Osteoblast (primary cell): ENCODE measurements at regions not wholly inside any gene's neighbourhood (a gene's known extent, or its start where the extent isn't known, plus 50 kb on each side); places are given as distances from the start of the nearest gene placed in this dataset.

Source experiments
- DNase-seq: peaks from one replicate; pipeline ENCODE4 v3.0.0; 2011; ENCODE audit warnings: low spot score, mixed read lengths; ENCODE audit not compliant: insufficient read length; ENCODE audit errors: missing footprints
- H2AFZ ChIP-seq: 2 replicates; pipeline ENCODE4 v1.6.0; 2011; ENCODE audit warnings: mild to moderate bottlenecking, low read length
- H3K27ac ChIP-seq: 2 replicates; pipeline ENCODE4 v1.5.1; 2011; ENCODE audit warnings: mild to moderate bottlenecking, low read depth, low read length, moderate library complexity
- H3K27me3 ChIP-seq: 2 replicates; pipeline ENCODE4 v1.6.0; 2012; ENCODE audit warnings: mild to moderate bottlenecking, control low read depth, inconsistent platforms, low read length, moderate library complexity; ENCODE audit not compliant: insufficient read depth
- H3K36me3 ChIP-seq: 2 replicates; pipeline ENCODE4 v1.5.1; 2011; ENCODE audit warnings: mild to moderate bottlenecking, low read length, control low read depth, moderate library complexity; ENCODE audit not compliant: insufficient read depth
- H3K4me1 ChIP-seq: 2 replicates; pipeline ENCODE4 v1.5.1; 2011; ENCODE audit warnings: mild to moderate bottlenecking, low read length, control low read depth, moderate library complexity; ENCODE audit not compliant: insufficient read depth
- H3K4me2 ChIP-seq: 2 replicates; pipeline ENCODE4 v1.6.0; 2011; ENCODE audit warnings: mild to moderate bottlenecking, low read length; ENCODE audit not compliant: insufficient read depth
- H3K4me3 ChIP-seq: fragments of 200-600 bp; sonication (generic); 3 replicates; pipeline ENCODE4 v1.5.1; 2012; ENCODE audit warnings: mild to moderate bottlenecking, low read length, inconsistent platforms; ENCODE audit not compliant: insufficient read depth
- H3K79me2 ChIP-seq: 2 replicates; pipeline ENCODE4 v1.6.0; 2012; ENCODE audit warnings: mild to moderate bottlenecking, low read length, control low read depth, inconsistent platforms; ENCODE audit not compliant: insufficient read depth
- H3K9me3 ChIP-seq: 2 replicates; pipeline ENCODE4 v1.5.1; 2011; ENCODE audit warnings: low read depth, low read length, control low read depth
- H4K20me1 ChIP-seq: 2 replicates; pipeline ENCODE4 v1.6.0; 2012; ENCODE audit warnings: mild to moderate bottlenecking, low read length, control low read depth; ENCODE audit not compliant: insufficient read depth
- TF ChIP-seq, protein P1 (sequence below): IDR thresholded peaks from 2 replicates; pipeline ENCODE4 v1.5.1; 2011; ENCODE audit warnings: mild to moderate bottlenecking, low read depth, low read length, moderate library complexity; ENCODE audit errors: extremely low read depth

GRCh38 chr7:86155623-86156022 is 488.1 kb upstream of the GRM3 start:
- Histone ChIP-seq H3K36me3 (no peaks in the 10 kb centered on the region), H3K79me2 (no peaks in the 10 kb centered on the region), H2AFZ (no peak overlapping the region), H3K27me3 (no peaks in the 10 kb centered on the region), H3K9me3 (peaks cover 2% of the 10 kb centered on the region), H3K4me3 (no peak overlapping the region), H4K20me1 (no peaks in the 10 kb centered on the region), H3K4me2 (no peak overlapping the region), H3K27ac (no peak overlapping the region), H3K4me1 (no peaks in the 10 kb centered on the region)
- no peak for DNase-seq
- TF ChIP-seq, protein P1, sequence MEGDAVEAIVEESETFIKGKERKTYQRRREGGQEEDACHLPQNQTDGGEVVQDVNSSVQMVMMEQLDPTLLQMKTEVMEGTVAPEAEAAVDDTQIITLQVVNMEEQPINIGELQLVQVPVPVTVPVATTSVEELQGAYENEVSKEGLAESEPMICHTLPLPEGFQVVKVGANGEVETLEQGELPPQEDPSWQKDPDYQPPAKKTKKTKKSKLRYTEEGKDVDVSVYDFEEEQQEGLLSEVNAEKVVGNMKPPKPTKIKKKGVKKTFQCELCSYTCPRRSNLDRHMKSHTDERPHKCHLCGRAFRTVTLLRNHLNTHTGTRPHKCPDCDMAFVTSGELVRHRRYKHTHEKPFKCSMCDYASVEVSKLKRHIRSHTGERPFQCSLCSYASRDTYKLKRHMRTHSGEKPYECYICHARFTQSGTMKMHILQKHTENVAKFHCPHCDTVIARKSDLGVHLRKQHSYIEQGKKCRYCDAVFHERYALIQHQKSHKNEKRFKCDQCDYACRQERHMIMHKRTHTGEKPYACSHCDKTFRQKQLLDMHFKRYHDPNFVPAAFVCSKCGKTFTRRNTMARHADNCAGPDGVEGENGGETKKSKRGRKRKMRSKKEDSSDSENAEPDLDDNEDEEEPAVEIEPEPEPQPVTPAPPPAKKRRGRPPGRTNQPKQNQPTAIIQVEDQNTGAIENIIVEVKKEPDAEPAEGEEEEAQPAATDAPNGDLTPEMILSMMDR: no peak

DNA sequence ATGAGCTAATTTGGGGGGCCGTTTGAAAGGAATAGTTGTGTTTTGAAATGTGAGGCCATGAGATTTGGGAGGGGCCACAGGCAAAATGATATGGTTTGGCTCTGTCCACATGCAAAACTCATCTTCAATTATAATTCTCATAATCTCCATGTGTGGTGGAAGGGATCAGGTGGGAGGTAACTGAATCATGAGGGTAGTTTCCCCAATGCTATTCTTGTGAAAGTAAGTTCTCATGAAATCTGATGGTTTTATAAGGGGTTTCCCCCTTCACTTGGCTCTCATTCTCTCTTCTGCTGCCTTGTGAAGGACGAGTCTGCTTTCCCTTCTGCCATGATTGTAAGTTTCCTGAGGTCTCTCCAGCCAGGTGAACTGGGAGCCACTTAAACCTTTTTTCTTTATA is 490.8 kb upstream of the GRM3 start:
- no peaks in the 10 kb centered on the region for H4K20me1 ChIP-seq
- H3K4me2 ChIP-seq: no peak overlapping the region
- TF ChIP-seq, protein P1: no peak
- no peaks in the 10 kb centered on the region for H3K36me3 ChIP-seq
- H2AFZ ChIP-seq: no peak overlapping the region
- H3K4me3 ChIP-seq: no peak overlapping the region
- no peak overlapping the region for H3K27ac ChIP-seq
- H3K4me1 ChIP-seq: no peaks in the 10 kb centered on the region
- peaks cover 2% of the 10 kb centered on the region for H3K9me3 ChIP-seq
- H3K27me3 ChIP-seq: no peaks in the 10 kb centered on the region
- DNase-seq: no peak
- no peaks in the 10 kb centered on the region for H3K79me2 ChIP-seq

- DNase-seq: no peak
- no peak overlapping the region for H3K4me3 ChIP-seq
- H4K20me1 ChIP-seq: no peaks in the 10 kb centered on the region
- no peaks in the 10 kb centered on the region for H3K27me3 ChIP-seq
- no peak overlapping the region for H2AFZ ChIP-seq
- H3K4me2 ChIP-seq: no peak overlapping the region
- no peaks in the 10 kb centered on the region for H3K36me3 ChIP-seq
- H3K4me1 ChIP-seq: no peaks in the 10 kb centered on the region
- no peak overlapping the region for H3K27ac ChIP-seq
- H3K79me2 ChIP-seq: no peaks in the 10 kb centered on the region
- peaks cover 2% of the 10 kb centered on the region for H3K9me3 ChIP-seq
- TF ChIP-seq, protein P1: no peak
These were observed 494.6 kb upstream of the GRM3 start for GRCh38 chr7:86149024-86149665.

DNA sequence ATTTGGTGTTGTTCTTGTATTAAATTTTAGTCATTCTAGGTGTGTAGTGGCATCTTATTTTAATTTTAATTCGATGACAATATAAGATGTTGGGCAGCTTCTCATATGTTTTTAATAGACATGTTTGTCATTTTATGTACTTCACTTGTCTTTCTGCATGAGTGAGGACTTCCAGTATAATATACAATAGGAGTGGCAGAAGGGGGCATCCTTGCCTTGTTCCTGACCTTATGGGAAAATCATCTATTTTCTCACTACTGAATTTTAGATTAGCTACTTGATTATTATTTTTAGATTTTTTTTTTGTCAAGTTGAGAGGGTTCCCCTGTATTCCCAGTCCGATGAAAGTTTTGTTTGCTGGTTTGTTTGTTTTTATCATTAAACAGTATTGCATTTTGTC is 495.2 kb upstream of the GRM3 start:
- no peaks in the 10 kb centered on the region for H3K4me1 ChIP-seq
- no peak overlapping the region for H3K27ac ChIP-seq
- H3K4me3 ChIP-seq: no peak overlapping the region
- H3K9me3 ChIP-seq: peaks cover 2% of the 10 kb centered on the region
- no peaks in the 10 kb centered on the region for H3K27me3 ChIP-seq
- no peak overlapping the region for H3K4me2 ChIP-seq
- H3K79me2 ChIP-seq: no peaks in the 10 kb centered on the region
- no peak overlapping the region for H2AFZ ChIP-seq
- DNase-seq: no peak
- TF ChIP-seq, protein P1: no peak
- no peaks in the 10 kb centered on the region for H3K36me3 ChIP-seq
- H4K20me1 ChIP-seq: no peaks in the 10 kb centered on the region
